Activated effector memory CD4-positive, alpha-beta T cell treated with anti-CD3 and anti-CD28 coated beads, Interleukin-2, amount 50 U/mL, for 16 hours (primary cell): ENCODE measurements at regions not wholly inside any gene's neighbourhood (a gene's known extent, or its start where the extent isn't known, plus 50 kb on each side); places are given as distances from the start of the nearest gene placed in this dataset.

ENCODE experiments used
- DNase-seq: peaks from one replicate; pipeline ENCODE4 v3.0.0-alpha.2; 2020

- no peak for DNase-seq
Observed at GRCh38 chr1:104733866-104734265, 984.2 kb downstream of the AMY1C start.

DNA sequence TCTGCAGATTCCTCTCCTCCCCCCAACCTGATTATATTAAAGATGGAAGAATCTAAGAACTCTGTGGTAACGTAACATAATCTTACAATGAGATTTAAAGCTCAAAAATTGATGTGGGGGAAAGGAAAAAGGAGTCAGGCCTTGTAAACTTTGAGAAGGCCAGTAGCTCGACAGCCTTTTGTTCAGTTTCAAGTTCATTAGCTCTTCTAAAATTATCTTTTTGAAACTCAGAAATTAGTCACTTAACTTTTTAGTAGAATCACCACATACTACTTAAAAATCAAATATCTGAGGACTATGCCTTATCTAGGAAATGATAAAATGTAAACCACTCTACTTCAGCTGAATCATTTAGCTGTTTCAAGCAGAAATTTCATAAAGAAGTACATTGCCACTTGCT lies 996.2 kb downstream of the AMY1C start:
- DNase-seq, result no peak

DNA sequence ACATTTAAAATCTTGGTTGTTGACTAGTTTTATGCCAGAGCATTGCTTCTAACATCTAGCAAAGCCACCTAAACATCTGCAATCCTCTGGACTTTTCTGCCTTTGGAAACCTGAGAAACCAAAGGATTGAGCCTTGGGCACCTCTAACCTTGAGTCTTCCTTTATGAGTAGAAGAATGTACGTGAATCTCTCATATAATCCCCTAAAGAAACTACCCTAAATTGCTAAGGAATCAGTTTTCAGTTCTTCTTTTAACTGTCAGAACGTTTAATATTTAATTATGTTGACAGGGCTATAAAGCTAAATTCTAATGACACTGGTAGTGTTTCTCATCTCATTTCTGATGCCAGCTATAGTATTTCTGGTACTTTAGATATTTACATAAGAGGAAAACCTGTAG lies 997.3 kb downstream of the AMY1C start:
- no peak for DNase-seq

DNA sequence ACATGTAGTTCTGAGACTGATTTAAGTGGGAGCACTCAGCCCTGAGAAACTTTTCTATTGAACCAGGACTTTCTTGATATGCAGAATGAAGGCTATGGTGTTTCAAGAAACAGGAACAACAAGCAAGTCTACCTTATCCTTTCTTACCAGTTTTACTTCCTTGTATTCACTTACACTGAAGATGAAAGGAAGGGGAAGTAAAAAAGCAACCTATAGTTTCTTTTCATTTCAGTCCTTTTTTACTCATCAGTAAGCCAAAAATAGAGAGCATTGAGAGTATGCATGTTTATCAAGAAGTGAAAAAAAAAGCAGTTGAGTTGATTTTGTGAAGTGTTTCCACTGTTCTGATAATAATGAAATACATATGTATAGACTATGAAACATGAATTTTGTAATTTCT lies 1010.3 kb downstream of the AMY1C start:
- DNase-seq, result no peak

GRCh38 chr1:104761961-104762570 lies 1012.4 kb downstream of the AMY1C start:
- no peak for DNase-seq

- DNase-seq, result no peak
Observed at GRCh38 chr1:104765085-104765484, 1015.4 kb downstream of the AMY1C start.

GRCh38 chr1:104768466-104768865 lies 1018.8 kb downstream of the AMY1C start:
- DNase-seq, result no peak

DNA sequence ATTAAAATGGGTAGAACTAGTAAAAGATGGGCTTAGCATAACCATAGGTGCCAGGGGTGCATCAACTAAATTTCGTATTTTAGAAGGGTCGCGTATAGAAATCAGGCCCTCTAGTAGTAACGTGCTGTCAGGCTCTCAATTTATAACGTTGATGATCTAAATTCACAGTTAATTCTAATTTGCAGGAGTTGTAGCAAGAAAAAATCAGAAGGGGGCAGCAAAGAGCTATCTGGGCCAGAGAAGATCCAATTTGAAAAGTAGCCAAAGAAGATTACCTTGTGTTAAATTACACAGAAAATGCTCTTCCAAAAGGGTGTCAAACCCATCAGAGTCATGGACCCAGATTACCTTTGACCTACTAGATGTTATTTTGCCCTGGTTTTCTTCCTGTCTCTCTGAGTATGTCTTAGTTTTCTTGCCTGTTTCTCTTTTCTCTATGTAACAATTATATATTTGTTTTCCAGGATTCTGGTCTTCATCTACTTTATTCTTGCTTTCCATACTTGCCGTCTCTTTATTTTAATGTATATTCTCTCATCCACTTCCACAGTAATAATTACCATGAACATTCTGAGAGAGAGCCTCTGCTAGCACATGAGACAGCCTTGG lies 1030.9 kb downstream of the AMY1C start:
- DNase-seq, result no peak

- DNase-seq, result no peak
Observed at GRCh38 chr1:104785575-104786187, 1036.0 kb downstream of the AMY1C start.

- DNase-seq, result no peak
Observed at GRCh38 chr1:104787866-104788510, 1038.3 kb downstream of the AMY1C start.

DNA sequence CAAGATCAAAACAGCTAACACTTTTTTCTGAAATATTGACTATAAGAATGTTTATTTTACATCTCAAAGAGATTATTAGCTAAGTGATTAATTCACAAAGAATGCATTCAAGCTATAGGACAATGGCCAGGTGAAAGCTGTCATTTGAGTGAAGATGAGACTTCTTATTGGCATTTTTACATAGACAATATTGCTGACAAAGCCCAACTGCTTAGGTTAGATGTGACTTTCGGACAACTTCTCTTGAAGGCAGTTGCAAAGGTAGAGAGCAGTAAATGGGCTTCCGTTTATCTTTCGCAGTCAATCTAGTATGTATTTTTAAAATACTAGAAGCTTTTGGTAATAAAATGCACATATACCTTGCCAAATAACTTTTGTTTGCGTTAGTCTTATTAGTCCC lies 1041.3 kb downstream of the AMY1C start:
- no peak for DNase-seq

- DNase-seq, result no peak
Observed at GRCh38 chr1:104794035-104794434, 1044.3 kb downstream of the AMY1C start.

DNA sequence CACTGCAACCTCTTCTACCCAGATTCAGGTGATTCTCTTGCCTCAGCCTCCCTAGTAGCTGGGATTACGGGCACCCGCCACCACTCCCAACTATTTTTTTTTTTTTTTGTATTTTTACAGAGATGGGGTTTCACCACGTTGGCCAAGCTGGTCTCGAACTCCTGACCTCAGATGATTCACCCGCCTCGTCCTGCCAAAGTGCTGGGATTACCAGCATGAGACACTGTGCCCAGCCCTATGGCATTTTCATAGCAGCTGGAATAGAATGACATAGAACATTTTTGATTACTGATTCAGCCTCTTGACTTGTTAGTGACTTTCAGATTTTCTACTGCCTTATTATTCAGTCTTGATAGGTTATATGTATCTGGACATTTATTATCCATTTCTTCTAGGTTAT lies 1046.2 kb downstream of the AMY1C start:
- DNase-seq, result no peak

- DNase-seq, result no peak
Observed at GRCh38 chr1:104797982-104798381, 1048.3 kb downstream of the AMY1C start.

DNA sequence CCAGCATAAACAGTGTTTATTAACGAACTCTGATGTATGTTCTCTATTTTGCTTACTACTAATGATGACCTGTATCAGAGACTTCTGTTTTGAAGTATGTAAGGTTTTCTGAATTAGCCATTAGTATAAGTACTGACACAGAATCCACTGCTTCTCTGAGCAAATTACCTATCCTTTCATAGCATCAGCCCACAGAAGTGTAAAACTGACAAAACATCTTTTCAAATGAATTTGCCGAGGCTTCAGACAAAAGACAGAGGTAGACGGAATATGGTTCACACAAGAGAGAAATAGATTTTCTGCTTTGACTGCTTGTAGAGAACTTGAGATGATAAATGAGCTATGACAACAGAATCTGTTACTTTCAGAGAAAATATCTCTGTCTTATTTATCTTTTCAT lies 1051.6 kb downstream of the AMY1C start:
- DNase-seq, result no peak

DNA sequence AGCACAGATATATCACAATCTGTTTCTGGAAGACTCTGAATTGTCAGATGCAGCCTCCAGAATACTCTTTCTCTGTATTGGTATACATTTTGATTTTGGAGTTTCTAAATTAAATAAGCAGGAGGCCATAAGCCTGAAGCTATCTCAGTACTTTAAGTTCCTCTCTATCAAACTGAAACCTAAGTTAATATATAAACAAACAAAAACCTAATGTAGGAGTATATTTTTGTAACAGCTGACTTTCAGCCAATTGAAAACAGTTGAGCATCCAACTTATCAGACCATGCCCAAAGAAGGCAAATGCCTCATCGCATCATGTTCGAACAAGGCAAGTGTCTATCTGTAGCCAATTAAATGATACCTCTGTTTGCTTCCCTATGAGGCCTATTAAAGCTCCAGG lies 1054.4 kb downstream of the AMY1C start:
- DNase-seq, result no peak

- no peak for DNase-seq
Observed at GRCh38 chr1:104807590-104807989, 1057.9 kb downstream of the AMY1C start.

DNA sequence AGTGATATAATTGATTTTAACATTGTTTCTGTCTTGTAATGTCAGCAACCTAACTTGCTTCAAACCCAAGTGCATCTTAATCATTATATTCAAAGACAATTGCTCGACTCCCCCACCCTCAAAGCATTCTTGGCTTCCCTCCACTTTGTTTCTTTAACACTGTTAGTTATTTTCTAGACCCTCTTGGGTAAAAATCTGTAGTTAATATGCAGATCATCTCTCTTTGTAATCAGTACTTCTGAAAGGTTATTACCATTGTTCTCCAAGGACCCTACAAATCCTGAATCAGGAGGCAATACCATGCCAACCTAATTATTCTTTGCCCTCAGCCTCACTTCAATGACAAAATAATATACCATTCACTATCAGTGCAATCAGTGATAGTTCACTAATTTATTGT lies 1075.7 kb downstream of the AMY1C start:
- DNase-seq, result no peak

GRCh38 chr1:104830534-104830933 lies 1080.8 kb downstream of the AMY1C start:
- no peak for DNase-seq

DNA sequence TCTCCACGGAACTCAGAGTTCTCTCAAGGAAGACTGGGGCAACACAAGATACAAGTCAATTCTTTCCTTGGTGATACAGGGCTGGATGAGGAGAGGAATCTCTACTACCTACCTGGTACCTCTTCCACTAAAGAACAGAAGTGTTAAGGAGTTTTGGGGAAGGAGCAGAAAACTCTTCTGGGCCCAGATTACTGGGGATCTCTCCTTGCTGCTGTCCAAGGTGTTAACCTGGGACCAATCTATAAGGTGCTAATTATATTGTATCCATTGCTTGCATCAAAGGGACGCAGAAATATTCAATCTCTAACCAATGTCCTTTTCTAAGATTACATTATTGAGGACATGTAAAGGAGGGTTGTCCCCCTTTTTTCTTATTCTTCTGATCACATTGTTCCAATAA lies 1102.5 kb downstream of the AMY1C start:
- no peak for DNase-seq

- DNase-seq, result no peak
Observed at GRCh38 chr1:104853276-104853675, 1103.6 kb downstream of the AMY1C start.

DNA sequence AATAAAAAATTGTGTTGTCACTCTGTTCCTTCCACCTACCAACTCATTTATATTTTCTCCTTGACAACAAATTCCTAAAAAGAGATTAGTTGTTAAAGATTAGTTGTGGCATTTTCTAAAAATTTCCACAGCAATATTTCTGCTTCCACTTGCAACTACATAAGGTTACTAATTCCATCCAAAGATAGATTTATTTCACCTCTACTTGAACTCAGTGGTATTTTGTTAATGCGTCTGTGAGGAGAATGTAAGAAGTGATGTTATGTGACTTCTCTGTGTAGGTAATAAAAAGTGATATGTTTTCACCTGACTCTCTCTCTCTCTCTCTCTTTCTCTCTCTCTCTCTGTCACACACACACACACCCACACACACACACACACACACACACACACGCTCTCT lies 1104.8 kb downstream of the AMY1C start:
- DNase-seq, result no peak

DNA sequence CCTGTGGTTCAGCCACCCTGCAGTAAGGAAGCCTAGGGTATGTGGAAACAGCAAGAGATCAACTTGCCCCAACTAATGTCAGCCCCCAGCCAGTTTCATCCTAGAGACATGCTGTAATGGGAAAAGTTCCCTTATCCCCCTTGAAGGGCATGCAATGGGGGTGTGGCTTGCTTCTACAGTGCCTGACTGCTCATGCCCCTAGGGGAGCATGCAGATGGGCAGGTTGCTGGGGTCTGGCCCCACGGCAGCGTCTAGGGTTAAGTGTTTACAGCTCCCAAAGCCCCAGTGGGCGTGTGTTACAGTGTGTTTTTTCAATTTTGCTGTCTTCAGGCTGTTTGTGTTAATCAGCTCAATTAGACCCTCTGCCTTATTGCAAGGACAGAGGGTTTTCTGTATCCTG lies 1105.9 kb downstream of the AMY1C start:
- DNase-seq, result no peak

- peak; percentile 47 for DNase-seq
Observed at GRCh38 chr1:104856091-104856490, 1106.4 kb downstream of the AMY1C start.
